ENCODE measurements at regions not wholly inside any gene's neighbourhood (a gene's known extent, or its start where the extent isn't known, plus 50 kb on each side); places are given as distances from the start of the nearest gene placed in this dataset.
"Not testable (repeated sequence)": the region's sequence is repeated elsewhere in the genome, so short reads cannot be mapped to it uniquely, and the experiment has no call there.

DNA sequence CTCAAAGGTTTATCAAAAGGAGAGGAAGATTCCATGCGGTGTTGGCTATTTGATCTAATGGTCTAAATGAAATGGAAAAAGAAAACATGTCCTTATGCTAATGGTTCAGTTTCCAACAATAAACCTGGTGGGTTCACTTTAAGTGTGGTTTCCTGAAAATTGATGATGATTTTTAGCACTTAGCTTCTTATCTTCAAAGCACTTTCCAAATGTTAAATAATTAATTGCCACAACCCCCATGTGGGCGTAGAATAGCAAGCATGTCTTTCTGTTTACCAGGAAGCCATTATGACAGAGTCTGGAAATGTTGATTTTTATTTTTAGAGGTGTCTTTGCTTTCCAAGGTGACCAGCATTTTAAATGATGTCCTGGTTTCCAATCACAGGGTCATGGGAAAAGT, 134.8 kb upstream of the SLC4A4 start:
- DNase-seq (ENCODE audit: extremely low read depth in 1 of 2, low read depth in 1 of 2) = no peak

DNA sequence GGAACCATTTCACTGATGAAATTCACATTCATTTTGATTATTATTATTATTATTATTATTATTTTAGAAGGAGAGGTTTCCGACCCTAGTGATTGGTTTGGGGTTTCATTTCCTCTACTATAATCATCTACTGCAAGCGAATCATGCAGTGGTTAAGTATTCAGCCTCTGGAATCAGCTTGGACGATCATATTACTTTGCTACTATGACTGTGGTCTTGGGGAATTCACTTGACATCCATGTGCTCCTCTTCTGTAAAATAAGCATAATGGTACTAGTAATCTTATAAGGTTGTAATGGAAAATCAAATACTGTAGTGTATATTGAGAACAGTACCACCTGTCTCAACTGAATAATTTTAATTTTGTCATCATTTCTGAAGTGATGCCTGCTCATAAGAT, 132.1 kb upstream of the SLC4A4 start:
- DNase-seq (ENCODE audit: extremely low read depth in 1 of 2, low read depth in 1 of 2) = no peak

GRCh38 chr4:71209161-71209560, 129.7 kb upstream of the SLC4A4 start:
- no peak for DNase-seq (ENCODE audit: extremely low read depth in 1 of 2, low read depth in 1 of 2)

GRCh38 chr4:71210823-71211222, 128.0 kb upstream of the SLC4A4 start:
- no peak for DNase-seq (ENCODE audit: extremely low read depth in 1 of 2, low read depth in 1 of 2)

DNA sequence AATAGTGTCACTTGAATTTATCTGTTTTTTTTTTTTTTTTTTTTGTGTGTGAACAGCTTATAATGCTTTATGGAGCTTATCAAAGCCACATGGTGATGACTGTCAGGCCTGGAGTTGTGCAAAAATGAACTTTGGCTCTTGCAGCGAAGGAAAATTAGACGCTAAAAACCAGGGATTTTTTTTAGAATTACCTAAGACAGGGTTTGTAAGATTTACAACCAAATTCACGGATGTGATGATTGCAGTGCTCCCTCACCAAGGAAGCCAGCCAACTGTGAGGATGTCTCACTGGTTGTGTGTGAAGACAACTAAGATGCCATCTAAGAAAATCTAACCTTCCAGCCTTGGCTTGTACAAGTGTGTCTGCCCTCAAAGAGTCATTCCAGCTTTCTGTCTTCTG, 127.1 kb upstream of the SLC4A4 start:
- no peak for DNase-seq (ENCODE audit: extremely low read depth in 1 of 2, low read depth in 1 of 2)

- DNase-seq (ENCODE audit: extremely low read depth in 1 of 2, low read depth in 1 of 2) = no peak
Measured at GRCh38 chr4:71212216-71212615, 126.6 kb upstream of the SLC4A4 start.

- no peak for DNase-seq (ENCODE audit: extremely low read depth in 1 of 2, low read depth in 1 of 2)
Measured at GRCh38 chr4:71214578-71214977, 124.2 kb upstream of the SLC4A4 start.

- DNase-seq (ENCODE audit: extremely low read depth in 1 of 2, low read depth in 1 of 2) = no peak
Measured at GRCh38 chr4:71216316-71216959, 122.4 kb upstream of the SLC4A4 start.

DNA sequence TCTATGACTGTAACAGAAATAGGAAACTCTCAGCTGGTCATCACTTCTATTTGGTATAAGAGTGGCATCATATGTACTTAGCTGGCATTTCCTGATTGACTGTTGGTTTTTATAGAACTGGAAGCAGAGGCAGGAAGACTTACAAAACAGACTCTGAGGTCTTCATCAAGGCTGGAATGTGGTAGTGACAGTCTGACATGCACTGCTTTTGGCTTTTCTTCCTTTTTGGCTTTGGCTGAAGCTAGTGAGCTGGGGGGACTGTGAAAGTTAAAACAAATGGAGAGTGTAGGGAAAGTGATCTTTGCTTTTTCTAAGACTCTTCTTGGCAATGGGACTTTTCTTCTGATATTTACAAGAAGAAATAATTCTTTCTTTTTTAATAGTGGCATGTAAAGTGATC, 121.1 kb upstream of the SLC4A4 start:
- DNase-seq (ENCODE audit: extremely low read depth in 1 of 2, low read depth in 1 of 2) = no peak

DNA sequence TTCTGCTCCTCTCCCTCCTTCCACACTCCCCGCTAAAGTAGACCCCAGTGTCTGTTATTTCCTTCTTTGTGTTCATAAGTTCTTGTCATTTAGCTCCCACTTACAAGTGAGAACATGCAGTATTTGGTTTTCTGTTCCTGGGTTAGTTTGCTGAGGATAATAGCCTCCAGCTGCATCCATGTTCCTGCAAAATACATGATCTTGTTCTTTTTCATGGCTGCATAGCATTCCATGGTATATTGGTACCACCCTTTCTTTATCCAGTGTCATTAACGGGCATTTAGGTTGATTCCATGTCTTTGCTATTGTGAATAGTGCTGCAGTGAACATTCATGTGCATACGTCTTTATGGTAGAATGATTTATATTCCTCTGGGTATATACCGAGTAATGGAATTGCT, 118.0 kb upstream of the SLC4A4 start:
- DNase-seq (ENCODE audit: extremely low read depth in 1 of 2, low read depth in 1 of 2) = not testable (repeated sequence)

GRCh38 chr4:71221510-71222466, 117.0 kb upstream of the SLC4A4 start:
- no peak for DNase-seq (ENCODE audit: extremely low read depth in 1 of 2, low read depth in 1 of 2)

DNA sequence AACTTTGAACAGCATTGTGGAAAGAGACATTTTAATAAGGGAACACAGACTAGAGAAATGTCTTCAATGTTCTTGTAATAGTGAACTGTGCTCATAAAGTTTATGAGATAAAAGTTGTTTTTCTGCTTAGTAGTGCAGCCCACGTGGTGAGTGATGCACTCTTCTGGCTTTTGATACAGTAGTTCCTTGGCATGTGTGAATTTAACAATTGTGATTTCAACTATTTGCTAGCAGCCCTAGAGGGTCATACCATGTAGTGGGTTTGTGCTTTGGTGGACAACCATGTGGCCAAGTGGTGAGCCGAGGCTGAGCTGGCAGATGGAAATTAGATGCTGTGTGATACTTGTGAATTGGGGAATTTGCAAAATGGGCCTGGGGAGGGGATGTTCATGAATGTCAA, 116.2 kb upstream of the SLC4A4 start:
- no peak for DNase-seq (ENCODE audit: extremely low read depth in 1 of 2, low read depth in 1 of 2)

- no peak for DNase-seq (ENCODE audit: extremely low read depth in 1 of 2, low read depth in 1 of 2)
Measured at GRCh38 chr4:71229477-71230270, 109.1 kb upstream of the SLC4A4 start.

GRCh38 chr4:71230271-71231128, 108.3 kb upstream of the SLC4A4 start:
- no peak for DNase-seq (ENCODE audit: extremely low read depth in 1 of 2, low read depth in 1 of 2)

- no peak for DNase-seq (ENCODE audit: extremely low read depth in 1 of 2, low read depth in 1 of 2)
Measured at GRCh38 chr4:71231129-71232055, 107.4 kb upstream of the SLC4A4 start.

GRCh38 chr4:71232056-71232430, 106.8 kb upstream of the SLC4A4 start:
- DNase-seq (ENCODE audit: extremely low read depth in 1 of 2, low read depth in 1 of 2) = no peak

DNA sequence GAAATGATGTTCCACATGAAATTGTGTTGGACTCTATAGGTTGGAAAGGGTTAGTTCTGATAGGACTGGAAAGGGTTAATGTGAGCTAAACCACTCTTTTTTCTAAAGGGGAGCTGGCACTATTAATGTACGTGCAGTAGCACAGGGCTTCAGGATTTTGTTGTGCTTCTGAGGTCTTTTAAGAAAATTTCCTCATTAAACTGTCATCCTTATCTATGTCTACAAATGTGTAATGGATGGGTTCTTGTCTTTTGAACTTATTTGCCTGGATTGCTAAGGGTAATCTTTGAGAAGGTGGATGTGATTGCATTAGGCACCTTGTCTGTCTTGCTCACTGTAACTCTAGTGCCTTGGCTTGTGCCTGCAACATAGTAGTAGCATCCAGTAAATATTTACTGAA, 106.0 kb upstream of the SLC4A4 start:
- no peak for DNase-seq (ENCODE audit: extremely low read depth in 1 of 2, low read depth in 1 of 2)

DNA sequence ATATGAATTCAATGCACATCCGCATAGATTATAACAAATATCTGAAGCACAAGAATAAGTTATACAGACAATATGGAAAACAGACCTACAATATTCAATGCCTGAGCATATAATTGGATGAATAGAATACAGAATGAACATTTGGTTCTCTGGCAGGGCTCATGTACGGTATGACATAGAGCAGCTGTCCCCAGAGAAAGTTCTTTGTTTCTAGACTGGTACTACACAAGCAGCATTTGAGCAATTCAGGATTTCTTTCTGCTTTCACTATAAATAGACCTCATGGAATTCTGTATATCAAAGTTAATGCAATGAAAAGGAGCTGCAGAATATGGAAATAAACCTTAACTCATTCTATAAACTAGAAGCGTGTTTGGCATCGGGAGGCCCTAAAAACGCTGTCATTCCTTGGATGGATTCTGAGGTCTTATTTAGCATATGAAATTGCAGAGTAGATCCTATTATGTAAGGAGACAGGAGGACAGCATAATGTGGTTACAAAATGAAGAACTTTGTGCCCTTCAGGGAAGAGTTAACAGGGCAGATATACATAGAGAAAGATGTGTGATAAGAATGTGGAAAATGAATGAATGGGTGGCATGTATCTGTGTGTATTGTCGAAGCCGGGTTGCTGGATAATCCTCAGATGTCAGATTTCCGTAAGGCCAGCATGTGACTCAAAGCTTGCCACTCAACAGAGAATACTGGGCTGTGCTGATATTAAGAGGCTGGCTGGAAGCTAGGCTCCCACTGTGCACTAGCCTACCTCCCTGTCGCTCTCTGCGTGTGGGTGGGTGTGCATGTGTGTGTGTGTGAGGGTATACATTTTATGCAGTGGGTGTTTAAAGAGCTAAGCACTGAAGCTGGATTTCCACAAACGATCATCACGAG, 103.3 kb upstream of the SLC4A4 start:
- DNase-seq (ENCODE audit: extremely low read depth in 1 of 2, low read depth in 1 of 2) = no peak

DNA sequence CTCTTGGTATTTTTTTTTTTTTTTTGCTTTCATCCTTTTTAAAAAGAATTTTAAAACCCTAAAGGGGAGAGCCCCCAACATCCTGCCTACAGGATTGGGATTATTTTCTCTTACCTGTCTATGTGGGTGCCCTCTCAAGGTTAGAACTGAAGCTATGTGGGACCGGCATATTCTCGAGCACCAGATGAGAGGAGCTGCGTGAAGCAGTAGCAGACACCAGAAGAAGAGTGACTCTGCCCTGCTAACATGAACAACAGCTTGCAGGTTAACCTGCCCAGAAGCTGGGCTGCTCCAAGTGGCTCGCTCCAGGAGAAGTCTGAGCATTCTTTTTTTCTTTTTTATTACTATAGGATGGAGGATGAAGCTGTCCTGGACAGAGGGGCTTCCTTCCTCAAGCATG, 102.6 kb upstream of the SLC4A4 start:
- no peak for DNase-seq (ENCODE audit: extremely low read depth in 1 of 2, low read depth in 1 of 2)

All from activated CD8-positive, alpha-beta memory T cell treated with anti-CD3 and anti-CD28 coated beads for 1 hour (primary cell).